ENCODE measurements at regions not wholly inside any gene's neighbourhood (a gene's known extent, or its start where the extent isn't known, plus 50 kb on each side); places are given as distances from the start of the nearest gene placed in this dataset.
"Not testable (repeated sequence)": the region's sequence is repeated elsewhere in the genome, so short reads cannot be mapped to it uniquely, and the experiment has no call there.

DNA sequence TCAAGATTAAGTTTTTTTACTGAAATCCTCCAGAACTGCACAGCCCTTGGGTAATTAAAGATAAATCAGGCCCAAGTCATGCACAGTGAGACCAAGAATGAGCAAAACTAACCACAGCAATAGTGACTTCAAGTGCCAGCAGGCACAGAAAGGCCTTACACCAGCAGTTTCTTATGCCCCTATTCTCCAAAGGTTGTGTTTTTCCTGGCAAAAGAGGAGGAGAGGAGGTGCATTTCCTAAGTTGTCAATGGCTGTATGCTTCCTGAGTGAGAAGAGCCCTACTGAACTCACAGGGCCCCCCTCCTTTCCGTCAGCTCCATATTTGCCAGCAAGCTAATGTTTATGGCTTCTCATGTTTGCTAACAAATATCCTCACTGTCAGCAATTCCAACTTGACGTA, 418.7 kb upstream of the INTU start:
- DNase-seq (ENCODE audit: low spot score): no peak

DNA sequence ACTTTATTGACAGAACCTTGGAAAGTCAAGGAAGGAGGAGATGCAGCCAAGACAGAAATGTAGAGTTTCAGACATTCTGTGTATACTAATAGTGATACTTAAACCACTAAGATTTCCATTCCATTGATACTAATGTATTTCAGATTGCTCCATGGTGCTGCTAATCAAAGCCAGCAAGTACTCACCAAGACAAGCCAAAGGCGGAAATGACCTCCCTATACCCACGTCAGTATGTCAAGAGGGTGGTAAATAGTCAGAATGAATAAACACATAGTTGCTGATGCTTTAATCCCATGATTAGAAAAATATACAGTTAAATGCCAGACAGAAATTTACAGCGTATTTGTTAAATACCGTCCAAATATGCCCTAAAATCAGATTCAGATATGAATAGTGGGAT, 417.8 kb upstream of the INTU start:
- no peak for DNase-seq (ENCODE audit: low spot score)

DNA sequence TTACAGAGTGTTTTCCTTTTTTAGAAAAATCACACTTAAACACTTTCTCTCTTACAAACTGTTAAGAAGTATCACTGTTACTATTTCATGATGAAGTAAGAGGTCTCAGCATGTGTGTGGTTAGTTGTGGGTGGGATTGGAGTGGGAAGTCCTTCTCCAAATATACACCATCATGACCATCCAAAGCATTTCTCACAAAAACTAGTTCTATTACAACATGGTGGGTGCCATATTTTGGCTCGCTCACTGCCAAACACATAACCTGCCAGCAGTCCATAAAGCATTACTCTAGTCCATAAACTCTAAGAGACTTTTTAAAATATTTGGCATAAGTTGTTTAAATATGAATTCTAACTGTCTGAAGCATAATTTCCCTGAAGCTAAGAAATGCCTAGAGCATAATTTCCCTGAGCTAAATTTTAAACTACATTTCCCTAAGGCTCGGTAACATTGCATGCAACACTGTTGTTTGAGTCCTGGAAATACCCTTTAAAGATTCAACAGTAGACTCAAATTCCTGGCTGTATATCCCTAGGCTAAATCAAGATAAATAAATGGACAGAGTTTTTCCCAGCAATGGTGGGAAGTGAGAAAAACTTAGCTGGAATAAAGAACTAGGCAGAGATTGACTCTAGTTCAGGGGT, 415.0 kb upstream of the INTU start:
- DNase-seq (ENCODE audit: low spot score): no peak

DNA sequence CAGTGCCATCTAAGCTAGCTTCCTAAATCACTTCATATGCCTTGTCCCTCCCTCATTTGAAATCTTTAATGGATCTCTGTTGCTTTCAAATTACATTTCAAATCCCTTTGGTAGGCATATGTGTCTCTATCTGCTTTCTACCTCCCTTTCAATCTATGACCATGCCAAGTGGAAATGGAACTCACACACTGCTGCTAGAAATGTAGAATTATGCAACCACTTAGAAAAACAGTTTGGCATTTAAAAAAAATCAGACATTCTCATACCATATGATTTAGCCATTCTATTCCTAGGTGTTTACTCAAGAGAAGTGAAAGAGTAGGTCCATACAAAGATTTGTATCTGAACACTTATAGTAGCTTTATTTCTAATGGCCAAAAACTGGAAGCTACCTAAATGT, 413.5 kb upstream of the INTU start:
- DNase-seq (ENCODE audit: low spot score): no peak

DNA sequence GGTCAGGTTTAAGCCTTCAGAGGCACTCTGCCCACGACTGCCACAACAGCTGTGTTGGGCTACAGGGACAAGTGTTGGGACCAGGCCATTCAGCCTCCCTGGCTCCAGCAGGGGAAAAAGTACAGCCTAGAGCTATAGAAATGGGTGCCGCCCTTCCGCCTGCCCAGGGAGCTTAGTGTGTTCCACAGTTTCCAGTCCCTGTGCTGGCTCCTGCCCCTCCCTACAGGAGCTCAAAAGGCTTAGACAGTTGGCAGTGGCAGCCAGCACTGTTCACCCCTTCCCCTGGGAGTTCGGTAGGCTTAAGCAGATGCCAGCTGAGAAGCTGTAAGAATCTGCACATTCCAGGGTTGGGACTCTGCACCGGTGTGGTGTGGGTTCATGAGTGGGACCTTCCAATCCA, 408.2 kb upstream of the INTU start:
- DNase-seq (ENCODE audit: low spot score): no peak

DNA sequence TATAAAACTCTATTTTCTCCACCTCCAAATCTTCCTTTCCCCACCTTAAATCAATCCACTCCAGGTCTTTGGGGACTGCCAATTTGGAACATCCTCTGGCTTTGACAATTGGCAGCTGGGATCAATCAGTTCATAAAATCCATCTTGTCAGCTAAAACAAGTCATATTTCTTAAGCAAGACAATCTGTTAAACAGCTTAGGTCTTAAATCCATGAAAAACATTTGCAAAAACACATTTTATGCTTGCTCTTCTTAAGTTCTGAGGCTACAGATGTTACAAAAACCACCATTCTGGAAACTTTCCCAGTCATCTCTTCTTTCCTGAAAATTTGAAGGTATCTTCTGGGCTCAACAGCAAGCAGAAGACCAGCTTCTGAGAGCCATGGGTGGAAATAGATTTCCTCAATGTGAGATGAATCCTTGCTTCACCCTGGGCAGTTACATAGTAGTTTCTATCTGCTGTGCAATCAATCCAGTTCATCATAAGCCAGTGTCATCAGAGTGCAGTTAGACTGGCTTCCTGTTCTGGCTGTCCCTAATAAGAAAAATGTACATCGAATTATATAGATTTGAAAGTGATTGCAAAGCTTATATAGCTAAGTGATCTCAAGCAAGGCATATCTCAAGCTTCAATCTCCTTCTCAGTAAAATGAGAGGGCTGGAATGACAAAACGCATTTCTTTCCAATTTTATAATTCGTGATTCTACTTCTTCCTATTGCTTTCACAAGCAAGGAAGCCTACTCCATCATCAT, 402.7 kb upstream of the INTU start:
- DNase-seq (ENCODE audit: low spot score): no peak

DNA sequence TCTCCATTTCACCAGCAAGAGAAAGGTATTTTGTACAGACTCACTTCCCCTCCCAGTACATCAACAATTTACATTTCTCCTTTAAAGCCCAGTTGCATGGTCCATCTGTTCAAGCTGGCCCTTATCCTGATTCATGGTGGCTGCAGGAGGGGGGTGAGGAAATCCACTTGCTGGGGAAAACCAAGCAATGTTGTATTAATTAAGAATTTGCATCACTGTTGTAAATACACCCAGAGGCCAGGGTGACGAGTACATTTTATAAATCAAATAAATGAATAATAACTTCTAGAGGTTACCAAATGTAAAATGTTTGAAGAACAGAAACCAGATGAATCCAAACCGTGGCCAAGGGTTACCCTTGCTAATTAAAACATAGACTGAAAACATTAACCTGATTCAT, 395.9 kb upstream of the INTU start:
- peak; percentile 12 for DNase-seq (ENCODE audit: low spot score)

DNA sequence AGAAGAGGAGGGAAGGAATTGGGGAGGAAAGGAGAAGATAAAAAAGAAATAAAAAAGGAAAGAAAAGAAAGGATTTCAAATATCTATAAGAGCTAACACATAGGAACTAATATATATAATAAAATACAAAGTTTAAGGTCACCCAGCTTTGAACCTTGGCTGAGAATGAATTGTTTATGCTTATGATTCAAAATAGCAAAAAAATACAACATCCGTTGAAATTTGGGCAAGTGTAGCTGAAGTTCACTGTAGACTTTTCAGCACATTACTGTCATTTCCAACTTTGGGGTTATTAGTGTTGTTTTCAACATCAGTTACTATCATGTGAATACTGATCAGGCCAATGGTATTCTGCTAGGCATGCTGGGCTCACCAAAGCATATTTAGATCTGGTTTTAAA, 395.2 kb upstream of the INTU start:
- DNase-seq (ENCODE audit: low spot score): no peak

DNA sequence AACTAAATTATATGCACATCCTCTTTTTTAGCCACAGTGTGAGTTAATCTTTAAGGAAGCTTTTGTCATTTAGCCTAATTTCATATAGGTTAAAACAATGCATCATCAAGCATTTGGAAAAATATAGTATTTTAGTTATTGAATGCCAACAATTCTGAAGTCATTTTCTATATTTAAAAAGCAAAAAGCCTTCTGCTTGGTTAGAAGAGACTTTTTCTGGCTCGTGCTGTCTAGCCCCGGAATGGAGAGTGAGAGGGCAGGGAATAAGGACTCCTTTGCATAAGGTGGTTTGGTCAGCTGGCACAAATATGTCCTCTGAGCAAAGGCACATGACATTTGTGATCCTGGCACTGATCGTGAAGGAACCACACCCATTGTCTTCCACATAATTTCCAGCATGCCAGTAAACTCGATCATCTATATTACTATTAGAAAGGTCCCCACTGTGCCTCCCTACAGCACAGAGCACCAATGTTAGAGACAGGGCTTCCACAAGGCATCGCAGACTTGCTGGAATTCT, 393.7 kb upstream of the INTU start:
- DNase-seq (ENCODE audit: low spot score): no peak

DNA sequence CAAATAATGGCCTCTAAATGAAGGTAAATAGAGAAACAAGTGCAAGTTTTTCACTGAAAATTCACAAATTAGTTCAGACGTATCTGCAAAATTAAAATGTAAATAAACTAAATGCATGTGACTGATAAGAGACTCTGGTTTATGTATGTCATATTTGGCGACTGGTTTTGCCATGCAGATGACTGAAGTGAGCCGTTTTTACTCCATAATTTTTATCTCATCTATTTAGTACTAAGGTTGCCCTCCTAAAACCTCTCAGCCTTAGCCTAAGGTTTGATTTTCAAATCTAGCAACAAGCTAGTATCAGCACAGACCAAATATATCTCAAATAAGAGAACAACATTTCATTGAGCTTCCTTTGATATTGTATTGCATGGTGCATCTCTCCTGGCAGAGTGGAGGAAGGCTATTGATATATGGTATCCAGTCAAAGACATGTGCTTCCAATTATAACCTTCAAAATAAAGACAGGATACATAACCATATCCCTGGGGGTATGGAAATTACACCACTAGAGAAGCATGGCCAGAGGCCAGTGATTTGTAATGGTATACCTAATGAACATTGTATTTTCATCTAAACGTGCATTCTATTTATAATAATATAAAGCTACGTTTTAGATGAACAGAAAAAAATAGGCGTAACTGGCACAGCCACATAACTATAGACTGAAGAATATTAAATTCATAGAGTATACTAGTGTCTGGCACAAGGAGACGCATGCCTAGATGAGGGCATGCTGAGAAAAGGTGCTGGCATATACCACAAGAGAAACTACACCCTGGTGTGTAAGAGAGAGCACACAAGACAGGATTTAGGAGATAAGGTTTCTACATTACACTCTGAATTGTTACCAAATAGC, 392.6 kb upstream of the INTU start:
- no peak for DNase-seq (ENCODE audit: low spot score)

DNA sequence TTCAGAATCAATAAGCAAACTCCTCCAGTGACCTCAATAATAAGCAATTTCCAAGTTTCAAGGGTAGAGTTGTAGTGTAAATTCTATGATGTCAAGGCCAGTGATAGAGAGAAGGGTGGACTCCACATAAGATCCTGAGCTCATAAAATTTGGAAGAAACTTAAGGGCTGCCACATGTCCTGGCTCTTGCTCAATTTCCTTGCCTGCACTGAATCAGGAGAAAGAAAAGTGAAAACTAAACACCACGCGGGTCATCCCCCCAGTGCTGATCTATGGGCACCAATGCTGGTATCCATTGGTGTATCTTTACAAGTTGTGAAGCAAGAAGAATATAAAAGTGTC, 392.0 kb upstream of the INTU start:
- no peak for DNase-seq (ENCODE audit: low spot score)

DNA sequence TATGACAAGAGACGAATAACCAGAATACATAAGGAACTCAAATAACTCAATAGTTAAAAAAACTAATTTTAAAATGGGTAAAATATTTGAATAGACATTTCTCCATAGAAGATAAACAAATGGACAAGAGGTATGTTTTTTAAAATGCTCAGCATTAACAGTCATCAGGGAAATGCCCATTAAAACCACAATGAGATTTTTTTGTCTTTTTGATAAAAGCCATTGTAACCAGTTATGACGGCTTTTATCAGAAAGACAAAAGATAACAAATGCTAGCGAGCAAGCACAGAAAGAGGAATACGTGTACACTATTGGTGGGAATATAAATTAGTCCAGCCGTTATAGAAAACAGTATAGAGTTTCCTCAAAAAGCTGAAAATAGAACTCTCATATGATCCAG, 388.2 kb upstream of the INTU start:
- no peak for DNase-seq (ENCODE audit: low spot score)

DNA sequence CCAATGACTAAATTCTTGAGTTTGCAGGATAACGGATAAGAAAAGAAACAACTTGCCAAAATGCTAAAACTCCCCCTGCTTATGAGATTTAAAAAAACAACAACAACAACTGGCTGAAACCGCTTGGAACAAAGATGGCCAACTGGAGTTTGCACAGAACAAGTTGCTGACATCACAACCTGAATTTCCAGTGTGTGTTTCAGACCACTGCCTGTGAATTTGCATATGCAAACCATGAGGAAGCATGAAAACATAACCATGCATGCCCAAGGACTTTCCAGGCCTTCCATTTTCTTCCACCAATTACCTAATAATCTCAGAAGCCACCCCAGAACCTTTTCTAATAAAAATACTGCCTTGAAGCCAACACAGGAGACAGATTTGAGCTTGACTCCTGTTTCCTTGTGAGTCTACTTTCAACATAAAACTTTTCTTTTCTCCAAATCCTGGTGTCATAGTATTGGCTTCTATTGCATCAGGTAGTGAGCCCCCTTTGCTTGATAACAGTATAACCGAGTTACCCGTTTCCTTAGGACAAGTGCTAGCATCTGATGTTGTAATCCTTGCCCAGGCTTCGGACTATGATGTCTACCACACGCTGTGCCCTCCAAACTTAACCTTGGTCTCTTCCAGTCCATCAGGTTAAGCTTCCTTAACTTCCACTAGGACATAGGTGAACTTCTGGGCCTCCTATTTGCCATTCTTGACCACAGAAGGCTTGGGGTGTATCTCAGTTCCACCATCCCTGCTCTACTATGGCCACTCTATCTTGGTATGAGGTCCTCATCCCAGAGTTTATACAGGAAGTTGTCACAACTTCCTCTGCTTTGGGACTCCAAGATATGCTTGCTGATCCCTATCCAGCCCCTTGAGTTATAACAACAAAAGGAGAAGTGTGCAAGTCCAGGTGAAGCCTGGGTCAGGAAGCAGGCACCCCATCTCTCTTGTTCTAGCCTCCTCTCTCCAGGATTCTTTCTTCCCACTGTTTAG, 385.5 kb upstream of the INTU start:
- DNase-seq (ENCODE audit: low spot score): no peak

DNA sequence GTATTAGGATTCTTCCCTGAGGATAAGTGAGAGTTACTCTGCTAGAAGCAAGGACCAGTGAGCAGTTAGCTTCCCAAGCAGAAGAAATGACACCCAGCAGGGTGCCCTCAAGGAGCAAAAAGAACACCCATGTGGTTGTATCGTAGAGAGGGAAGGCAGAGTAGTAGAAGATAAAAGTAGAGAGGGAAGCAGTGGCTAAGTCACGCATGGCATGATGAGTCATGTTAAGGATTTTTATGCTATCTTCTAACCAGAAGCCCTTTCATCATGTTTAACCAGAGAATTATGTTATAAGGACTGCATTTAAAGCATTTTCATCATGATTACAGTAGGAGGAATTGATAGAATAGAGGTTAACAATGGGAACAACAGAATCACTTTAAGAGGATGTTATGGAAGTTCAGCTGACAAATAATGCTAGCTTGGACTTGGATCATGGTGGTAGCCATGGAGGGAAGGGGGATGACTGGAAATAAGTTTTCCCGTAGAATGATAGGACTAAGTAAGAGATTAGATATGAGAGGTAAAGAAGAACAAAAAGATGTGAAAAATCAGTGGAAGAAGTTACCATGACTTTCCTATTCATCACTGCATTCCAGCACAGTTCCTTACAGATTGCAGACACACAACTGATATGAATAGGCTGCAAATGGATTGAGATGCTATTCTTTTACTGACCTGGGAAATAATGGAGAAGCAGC, 383.5 kb upstream of the INTU start:
- DNase-seq (ENCODE audit: low spot score): no peak

DNA sequence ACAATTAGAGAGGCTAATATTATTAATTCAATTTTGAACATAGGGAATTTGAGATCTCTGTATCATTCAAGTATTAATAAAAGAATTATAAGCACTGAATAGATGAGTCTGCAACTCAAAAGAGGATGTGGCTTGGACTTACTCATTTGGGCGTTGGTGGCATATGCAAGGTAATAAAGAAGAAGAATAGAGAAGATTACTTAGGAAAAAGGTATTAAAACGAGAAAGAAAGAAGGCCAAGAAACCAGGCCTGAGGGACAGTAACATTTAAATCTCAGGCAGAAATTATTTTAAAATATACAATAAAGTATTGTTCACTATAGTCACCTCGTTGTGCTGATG, 383.0 kb upstream of the INTU start:
- DNase-seq (ENCODE audit: low spot score): no peak

DNA sequence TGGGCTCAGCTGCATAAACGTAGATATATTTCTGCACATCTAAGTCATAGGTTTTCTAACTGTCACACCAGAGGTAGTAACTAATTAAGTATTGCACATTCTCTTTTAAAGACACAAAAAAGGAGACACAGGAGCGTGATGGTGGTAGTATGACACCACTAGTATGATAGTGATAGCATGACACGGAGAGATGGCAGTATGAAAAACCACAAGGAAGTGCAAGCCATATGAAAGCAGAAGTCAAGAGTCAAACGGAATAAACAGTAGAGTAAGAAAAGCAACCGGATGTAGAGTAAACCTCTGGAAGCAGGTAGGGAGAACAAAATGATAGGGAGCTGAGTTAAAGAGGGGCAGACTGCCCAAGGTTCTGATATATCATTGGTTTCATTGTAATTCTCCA, 382.2 kb upstream of the INTU start:
- no peak for DNase-seq (ENCODE audit: low spot score)

DNA sequence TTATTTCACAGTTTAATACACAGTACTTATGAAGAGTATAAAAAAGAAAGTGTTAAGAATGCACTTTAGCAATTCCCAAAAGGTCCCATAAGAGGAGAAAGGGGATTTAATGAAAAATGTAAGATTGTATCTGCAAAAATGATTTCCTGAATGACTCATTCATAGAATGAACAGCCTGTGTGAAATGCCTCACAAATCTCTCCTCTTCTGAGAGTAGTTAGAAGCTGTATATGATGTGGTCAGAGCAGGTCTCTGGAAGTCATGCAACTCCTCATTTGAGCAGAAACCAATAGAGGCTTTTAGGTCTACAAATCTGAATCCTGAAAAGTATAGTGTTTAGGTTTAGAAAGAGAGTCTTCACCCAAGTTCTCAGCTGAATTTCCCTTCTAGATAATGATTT, 381.3 kb upstream of the INTU start:
- no peak for DNase-seq (ENCODE audit: low spot score)

DNA sequence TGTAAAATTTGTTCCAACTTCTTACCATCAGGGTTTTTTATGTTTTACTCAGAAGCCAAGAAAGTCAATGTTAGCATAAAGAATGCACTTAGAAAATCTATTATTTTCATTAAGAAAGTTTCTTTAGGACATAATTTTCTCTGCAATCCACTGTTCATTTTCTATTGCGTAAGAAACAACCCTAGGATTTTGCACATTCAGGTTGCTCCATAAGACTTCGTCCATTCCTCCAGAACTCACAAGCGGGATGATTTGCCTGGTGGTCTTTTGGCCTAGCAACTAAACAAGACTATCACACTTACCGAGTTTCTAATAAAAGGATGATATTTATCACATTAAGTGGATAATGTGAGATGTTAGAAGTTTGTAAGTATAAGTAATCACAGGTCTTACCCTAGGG, 376.3 kb upstream of the INTU start:
- no peak for DNase-seq (ENCODE audit: low spot score)

DNA sequence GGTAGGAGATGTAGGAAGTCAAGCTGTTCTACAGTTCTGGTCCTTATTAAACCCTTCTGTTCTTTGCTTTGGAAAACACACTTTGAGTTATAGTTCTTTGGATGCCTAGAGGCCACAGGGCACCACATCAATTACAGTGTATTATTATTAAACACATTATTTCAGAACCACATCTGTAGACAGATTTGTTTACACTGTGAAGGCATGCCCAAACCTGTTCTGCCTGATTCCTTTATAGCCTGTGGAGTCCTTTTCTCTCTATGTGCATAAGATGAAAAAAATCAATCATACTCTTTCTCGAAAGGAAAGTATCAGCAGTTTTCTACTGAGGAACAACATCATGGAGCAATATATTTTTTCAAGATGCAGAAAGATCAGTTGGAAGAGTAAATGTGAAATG, 371.3 kb upstream of the INTU start:
- peak; percentile 11 for DNase-seq (ENCODE audit: low spot score)

DNA sequence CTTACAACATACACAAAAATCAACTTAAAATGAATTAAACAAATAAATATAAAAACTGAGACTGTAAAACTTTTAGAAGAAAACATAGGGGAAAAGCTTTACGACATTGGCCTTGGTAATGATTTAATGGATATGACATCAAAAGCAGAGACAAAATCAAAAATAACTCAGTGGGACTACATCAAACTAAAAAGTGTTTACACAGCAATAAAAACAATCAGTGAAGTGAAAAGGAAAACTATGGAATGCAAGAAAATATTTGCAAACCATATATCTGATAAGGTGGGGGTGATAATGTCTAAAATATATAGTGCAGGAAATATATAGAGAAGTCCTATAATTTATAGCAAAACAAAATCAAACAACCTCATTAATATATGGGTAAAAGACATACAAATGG, 364.4 kb upstream of the INTU start:
- no peak for DNase-seq (ENCODE audit: low spot score)

DNA sequence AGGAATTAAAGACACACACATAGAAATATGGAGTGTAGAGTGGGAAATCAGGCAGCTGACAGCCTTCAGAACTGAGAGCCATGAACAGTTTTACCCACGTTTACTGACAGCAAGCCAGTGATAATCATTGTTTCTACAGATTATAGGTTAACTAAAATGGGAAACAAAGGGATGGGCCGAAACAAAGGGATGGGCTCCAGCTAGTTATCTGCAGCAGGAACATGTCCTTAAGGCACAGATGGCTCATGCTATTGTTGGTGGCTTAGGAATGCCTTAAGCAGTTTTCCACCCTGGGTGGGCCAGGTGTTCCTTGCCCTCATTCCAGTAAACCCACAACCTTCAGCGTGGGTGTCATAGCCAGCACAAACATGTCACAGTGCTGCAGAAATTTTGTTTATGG, 355.7 kb upstream of the INTU start:
- not testable (repeated sequence) for DNase-seq (ENCODE audit: low spot score)

All from mucosa of gallbladder (tissue), 1 donor.